Renal cortical epithelial cell (primary cell): ENCODE measurements at regions not wholly inside any gene's neighbourhood (a gene's known extent, or its start where the extent isn't known, plus 50 kb on each side); places are given as distances from the start of the nearest gene placed in this dataset.
"Not testable (repeated sequence)": the region's sequence is repeated elsewhere in the genome, so short reads cannot be mapped to it uniquely, and the experiment has no call there.

Experiments used
- DNase-seq: peaks from one replicate; pipeline ENCODE4 v3.0.0-alpha.2; 2011; ENCODE audit warnings: low read depth

GRCh38 chr11:98538358-98538757 lies 482.4 kb upstream of the CNTN5 start:
- DNase-seq: not testable (repeated sequence)

- DNase-seq: no peak
Observed at GRCh38 chr11:98545544-98546175, 475.1 kb upstream of the CNTN5 start.

GRCh38 chr11:98549571-98549970 lies 471.2 kb upstream of the CNTN5 start:
- DNase-seq: no peak

- DNase-seq: no peak
Observed at GRCh38 chr11:98559961-98560360, 460.8 kb upstream of the CNTN5 start.

DNA sequence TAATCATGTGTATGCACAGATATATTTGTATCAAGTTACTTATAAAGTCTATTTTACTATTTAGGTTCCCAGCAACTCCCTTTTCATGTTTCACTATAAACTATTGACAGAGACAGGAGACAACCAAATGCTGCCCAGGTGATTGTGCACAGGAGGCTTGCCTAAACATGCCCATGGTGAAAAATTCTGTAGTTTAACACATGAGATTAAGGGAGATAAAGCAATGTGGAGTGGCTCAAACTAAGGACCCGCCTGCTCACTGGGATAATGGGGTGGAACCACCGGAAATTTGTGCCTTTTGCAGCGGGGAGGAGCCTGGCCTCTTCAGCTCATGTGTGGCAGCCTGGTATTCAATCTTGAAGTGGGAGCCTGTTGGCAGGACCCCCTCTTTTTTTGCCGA lies 459.5 kb upstream of the CNTN5 start:
- DNase-seq: no peak

DNA sequence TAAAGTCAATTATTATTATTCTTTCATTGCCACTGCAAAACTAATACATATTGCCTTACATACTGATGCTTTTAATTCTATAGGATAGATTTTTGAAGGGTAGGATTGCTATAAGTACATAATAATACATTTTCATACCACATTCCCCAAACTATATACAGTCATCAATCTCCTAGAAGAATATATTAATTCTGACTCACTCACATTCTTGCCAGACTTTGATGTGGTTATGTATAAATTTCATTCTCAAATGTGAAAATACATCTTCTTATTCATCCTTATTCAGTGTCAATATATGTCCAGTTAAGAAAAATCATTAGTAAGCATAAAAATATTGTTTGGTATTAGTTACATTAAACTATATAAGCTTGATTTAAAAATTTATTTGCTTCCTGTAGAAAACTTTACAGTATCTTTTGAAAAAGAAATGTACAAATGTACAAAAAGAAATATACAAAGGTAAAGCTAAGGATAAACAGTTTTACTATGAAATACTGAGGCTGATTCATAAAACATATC lies 458.8 kb upstream of the CNTN5 start:
- no peak for DNase-seq

GRCh38 chr11:98564233-98564632 lies 456.5 kb upstream of the CNTN5 start:
- DNase-seq: no peak

GRCh38 chr11:98564881-98565280 lies 455.9 kb upstream of the CNTN5 start:
- DNase-seq: no peak

DNA sequence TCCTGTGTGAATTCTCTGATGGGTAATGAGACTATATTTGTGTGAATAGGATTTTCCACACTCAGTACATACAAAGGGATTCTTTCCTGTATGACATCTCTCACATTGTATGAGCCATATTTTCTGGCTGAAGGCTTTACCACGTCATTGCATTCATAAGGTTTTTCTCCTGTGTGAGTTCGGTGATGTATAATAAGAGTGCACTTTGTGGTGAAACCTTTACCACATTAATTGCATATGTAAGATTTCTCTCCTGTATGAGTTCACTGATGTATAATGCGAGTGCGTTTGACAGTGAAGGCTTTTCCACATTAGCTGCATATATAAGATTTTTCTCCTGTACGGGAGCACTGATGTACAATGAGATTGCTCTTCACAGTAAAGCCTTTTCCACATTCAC lies 455.4 kb upstream of the CNTN5 start:
- DNase-seq: no peak

DNA sequence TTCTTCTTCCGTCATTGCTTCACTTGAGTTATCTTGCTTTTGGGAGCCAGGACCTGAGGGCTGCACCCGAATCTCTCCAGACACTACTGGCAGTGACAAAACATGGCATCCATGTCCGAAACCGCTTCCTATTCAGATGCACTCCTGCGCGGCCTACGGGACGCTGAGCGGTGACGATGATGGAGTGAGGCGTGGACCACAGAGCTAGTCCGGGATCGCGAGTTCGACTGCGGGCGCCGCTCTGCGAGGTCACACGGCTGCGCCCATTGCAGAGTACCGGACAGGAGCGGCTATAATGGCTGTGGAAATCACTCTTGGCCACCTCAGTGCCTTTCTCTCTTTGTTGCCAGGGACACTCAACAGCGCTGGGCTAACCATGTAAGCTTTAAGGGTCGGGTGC lies 453.8 kb upstream of the CNTN5 start:
- no peak for DNase-seq

- DNase-seq: peak; percentile 6
Observed at GRCh38 chr11:98568013-98568412, 452.7 kb upstream of the CNTN5 start.

- DNase-seq: no peak
Observed at GRCh38 chr11:98572941-98573340, 447.8 kb upstream of the CNTN5 start.

- no peak for DNase-seq
Observed at GRCh38 chr11:98587884-98588283, 432.9 kb upstream of the CNTN5 start.

GRCh38 chr11:98589967-98590366 lies 430.8 kb upstream of the CNTN5 start:
- no peak for DNase-seq

DNA sequence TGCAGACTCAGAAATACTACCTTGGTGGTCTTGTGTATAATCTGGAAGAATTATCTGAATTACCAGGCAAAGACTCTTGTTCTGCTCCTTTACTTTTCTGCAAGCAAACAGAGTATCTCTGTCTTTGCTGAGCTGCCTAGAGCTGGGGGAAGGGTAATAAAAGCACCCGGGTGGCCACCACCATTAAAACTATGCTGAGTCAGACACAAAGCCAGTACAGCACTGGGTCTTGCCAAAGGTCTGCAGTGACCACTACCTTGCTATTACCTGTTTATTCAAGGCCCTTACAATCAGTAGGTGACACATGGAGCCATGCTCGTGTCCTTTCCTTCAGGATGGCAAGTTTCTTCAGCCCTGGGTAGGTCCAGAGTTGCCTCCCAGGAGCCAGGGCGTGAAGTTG lies 420.6 kb upstream of the CNTN5 start:
- no peak for DNase-seq

- DNase-seq: peak; percentile 20
Observed at GRCh38 chr11:98600786-98601773, 419.7 kb upstream of the CNTN5 start.

DNA sequence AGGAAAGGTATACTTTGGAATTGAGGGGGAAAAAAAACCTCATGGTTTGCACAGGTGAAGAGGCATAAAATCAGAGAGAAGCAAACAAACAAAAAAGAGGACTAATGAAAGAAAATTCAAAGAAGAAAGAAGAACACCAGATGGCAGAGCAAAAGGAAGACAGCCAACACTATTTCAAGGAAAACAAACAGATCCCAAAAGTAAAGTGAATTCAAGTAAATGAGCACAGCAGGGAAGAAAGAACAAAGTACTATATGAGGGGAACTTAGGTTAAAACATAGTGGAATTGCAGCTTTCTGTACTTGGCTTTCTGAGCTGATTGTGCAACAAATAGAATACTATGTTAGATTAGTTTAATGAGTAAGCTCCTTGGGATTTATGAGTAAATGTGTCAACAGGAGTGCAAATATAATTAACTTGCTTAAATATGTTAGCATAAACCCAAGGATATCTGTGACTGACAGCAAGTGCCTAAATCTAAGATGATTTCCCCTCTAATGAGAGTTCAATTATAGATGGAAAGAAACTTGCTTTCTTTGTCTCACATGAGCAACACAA lies 404.6 kb upstream of the CNTN5 start:
- DNase-seq: peak; percentile 54

- no peak for DNase-seq
Observed at GRCh38 chr11:98621767-98622166, 399.0 kb upstream of the CNTN5 start.

- no peak for DNase-seq
Observed at GRCh38 chr11:98625526-98625925, 395.2 kb upstream of the CNTN5 start.

DNA sequence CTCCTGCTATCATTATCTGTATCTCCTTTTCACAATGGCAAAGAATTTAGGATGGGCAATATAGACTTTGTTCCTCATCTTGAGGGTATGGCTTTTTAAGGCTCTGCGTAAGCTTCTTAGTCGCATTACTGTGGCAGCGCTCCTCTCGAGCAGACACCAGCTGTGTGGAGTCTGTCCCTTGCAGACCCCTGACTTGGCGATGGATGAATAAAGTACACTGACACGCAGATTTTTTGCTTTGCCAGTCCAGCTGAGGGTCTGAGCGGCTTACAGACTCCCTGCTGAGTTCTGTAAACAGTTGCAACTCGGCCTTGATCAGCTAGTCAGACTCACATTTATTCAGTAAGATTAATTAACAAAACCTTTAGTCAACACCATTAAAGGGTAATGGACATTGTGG lies 390.0 kb upstream of the CNTN5 start:
- no peak for DNase-seq

GRCh38 chr11:98657711-98658110 lies 363.0 kb upstream of the CNTN5 start:
- DNase-seq: no peak

- DNase-seq: no peak
Observed at GRCh38 chr11:98659431-98659830, 361.3 kb upstream of the CNTN5 start.

DNA sequence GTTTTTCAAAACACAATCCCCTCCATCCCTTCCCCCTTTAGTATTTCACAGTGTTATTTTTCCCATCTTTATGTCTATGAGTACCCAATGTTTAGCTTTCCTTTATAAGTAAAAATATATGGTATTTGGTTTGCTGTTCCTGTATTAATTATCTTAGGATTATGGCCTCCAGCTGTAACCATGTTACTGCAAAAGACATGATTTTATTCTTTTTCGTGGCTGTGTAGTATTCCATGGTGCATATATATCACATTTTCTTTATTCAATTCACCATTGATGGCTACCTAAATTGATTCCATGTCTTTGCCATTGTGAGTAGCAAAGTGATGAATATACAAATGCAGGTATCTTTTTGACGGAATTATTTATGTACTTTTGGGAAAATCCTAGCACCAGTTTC lies 346.4 kb upstream of the CNTN5 start:
- DNase-seq: no peak
